ENCODE measurements at regions not wholly inside any gene's neighbourhood (a gene's known extent, or its start where the extent isn't known, plus 50 kb on each side); places are given as distances from the start of the nearest gene placed in this dataset.

- H3K27ac Mint-ChIP-seq (ENCODE audit: low read depth, unreplicated experiment): no peak overlapping the region
- no peaks in the 10 kb centered on the region for H3K36me3 Mint-ChIP-seq (ENCODE audit: insufficient read depth, unreplicated experiment)
- no TSS peak for BruUV-seq (replicated peaks)
- no peaks in the 10 kb centered on the region for H3K4me1 Mint-ChIP-seq (ENCODE audit: insufficient read depth, unreplicated experiment)
- H3K9me3 Mint-ChIP-seq (ENCODE audit: unreplicated experiment): peaks cover 8% of the 10 kb centered on the region
- ChIA-PET CTCF (interaction anchor here (0.6 kb wide), 1 partner anchor 1848 kb away, joined by 3 read pairs; no protein-coding TSS in a partner anchor), POLR2A (no interaction called here)
- intact Hi-C loops (cut with micrococcal nuclease): no loop called here
- no peaks in the 10 kb centered on the region for H3K27me3 Mint-ChIP-seq (ENCODE audit: insufficient read depth, unreplicated experiment)
- TF ChIP-seq, protein P1, sequence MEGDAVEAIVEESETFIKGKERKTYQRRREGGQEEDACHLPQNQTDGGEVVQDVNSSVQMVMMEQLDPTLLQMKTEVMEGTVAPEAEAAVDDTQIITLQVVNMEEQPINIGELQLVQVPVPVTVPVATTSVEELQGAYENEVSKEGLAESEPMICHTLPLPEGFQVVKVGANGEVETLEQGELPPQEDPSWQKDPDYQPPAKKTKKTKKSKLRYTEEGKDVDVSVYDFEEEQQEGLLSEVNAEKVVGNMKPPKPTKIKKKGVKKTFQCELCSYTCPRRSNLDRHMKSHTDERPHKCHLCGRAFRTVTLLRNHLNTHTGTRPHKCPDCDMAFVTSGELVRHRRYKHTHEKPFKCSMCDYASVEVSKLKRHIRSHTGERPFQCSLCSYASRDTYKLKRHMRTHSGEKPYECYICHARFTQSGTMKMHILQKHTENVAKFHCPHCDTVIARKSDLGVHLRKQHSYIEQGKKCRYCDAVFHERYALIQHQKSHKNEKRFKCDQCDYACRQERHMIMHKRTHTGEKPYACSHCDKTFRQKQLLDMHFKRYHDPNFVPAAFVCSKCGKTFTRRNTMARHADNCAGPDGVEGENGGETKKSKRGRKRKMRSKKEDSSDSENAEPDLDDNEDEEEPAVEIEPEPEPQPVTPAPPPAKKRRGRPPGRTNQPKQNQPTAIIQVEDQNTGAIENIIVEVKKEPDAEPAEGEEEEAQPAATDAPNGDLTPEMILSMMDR (IDR thresholded peaks at IDR 0.05; ENCODE audit: unreplicated experiment): no peak
- no peak for DNase-seq (ENCODE audit: unreplicated experiment)
- no peak overlapping the region for H3K4me3 Mint-ChIP-seq (ENCODE audit: unreplicated experiment)
These were observed 201.6 kb downstream of the ATP23 start for GRCh38 chr12:58142991-58143390.

- H3K4me1 Mint-ChIP-seq (ENCODE audit: insufficient read depth, unreplicated experiment): no peaks in the 10 kb centered on the region
- ChIA-PET CTCF (no interaction called here), POLR2A (interaction anchor here (0.7 kb wide), 1 partner anchor 10 kb away, joined by 3 read pairs; no protein-coding TSS in a partner anchor)
- DNase-seq (ENCODE audit: unreplicated experiment): no peak
- no peak overlapping the region for H3K27ac Mint-ChIP-seq (ENCODE audit: low read depth, unreplicated experiment)
- TF ChIP-seq, protein P1 (IDR thresholded peaks at IDR 0.05; ENCODE audit: unreplicated experiment): no peak
- peaks cover 8% of the 10 kb centered on the region for H3K9me3 Mint-ChIP-seq (ENCODE audit: unreplicated experiment)
- intact Hi-C loops (cut with micrococcal nuclease): no loop called here
- H3K27me3 Mint-ChIP-seq (ENCODE audit: insufficient read depth, unreplicated experiment): no peaks in the 10 kb centered on the region
- no TSS peak for BruUV-seq (replicated peaks)
- H3K36me3 Mint-ChIP-seq (ENCODE audit: insufficient read depth, unreplicated experiment): no peaks in the 10 kb centered on the region
- H3K4me3 Mint-ChIP-seq (ENCODE audit: unreplicated experiment): no peak overlapping the region
These were observed 202.2 kb downstream of the ATP23 start for GRCh38 chr12:58143498-58143995.

DNA sequence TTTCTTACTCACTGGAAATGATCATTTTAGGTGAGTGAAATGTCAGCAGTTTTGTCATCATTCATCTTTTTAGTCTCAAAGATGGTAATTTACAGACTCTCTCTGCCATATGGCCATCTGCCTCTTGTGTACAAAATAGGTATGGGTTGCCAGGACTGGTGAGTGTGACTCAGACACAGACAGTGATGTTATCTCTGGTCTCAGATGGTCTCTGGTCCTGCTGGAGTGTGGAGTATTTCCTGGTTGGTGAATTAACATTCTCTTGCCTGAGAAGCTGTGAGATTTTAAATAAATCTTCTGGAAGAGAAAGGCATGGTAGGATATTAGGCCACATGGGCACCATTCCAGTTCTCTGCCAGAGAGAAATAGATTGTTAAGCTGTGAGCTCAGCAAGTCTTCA, 207.0 kb downstream of the ATP23 start:
- Mint-ChIP-seq H3K4me1 (ENCODE audit: insufficient read depth, unreplicated experiment) (no peaks in the 10 kb centered on the region), H3K4me3 (ENCODE audit: unreplicated experiment) (no peak overlapping the region), H3K27ac (ENCODE audit: low read depth, unreplicated experiment) (peak overlapping the region; percentile 32), H3K27me3 (ENCODE audit: insufficient read depth, unreplicated experiment) (no peaks in the 10 kb centered on the region), H3K9me3 (ENCODE audit: unreplicated experiment) (peaks cover 8% of the 10 kb centered on the region), H3K36me3 (ENCODE audit: insufficient read depth, unreplicated experiment) (no peaks in the 10 kb centered on the region)
- ChIA-PET CTCF (no interaction called here), POLR2A (no interaction called here)
- DNase-seq (ENCODE audit: unreplicated experiment): peak; percentile 52
- TF ChIP-seq, protein P1 (IDR thresholded peaks at IDR 0.05; ENCODE audit: unreplicated experiment): no peak
- no TSS peak for BruUV-seq (replicated peaks)
- intact Hi-C loops (cut with micrococcal nuclease): no loop called here

- ChIA-PET POLR2A (no interaction called here), CTCF (no interaction called here)
- no TSS peak for BruUV-seq (replicated peaks)
- Mint-ChIP-seq H3K4me1 (ENCODE audit: insufficient read depth, unreplicated experiment) (no peaks in the 10 kb centered on the region), H3K4me3 (ENCODE audit: unreplicated experiment) (no peak overlapping the region), H3K27me3 (ENCODE audit: insufficient read depth, unreplicated experiment) (no peaks in the 10 kb centered on the region), H3K27ac (ENCODE audit: low read depth, unreplicated experiment) (peak overlapping the region; percentile 32), H3K9me3 (ENCODE audit: unreplicated experiment) (peaks cover 8% of the 10 kb centered on the region), H3K36me3 (ENCODE audit: insufficient read depth, unreplicated experiment) (no peaks in the 10 kb centered on the region)
- TF ChIP-seq, protein P1 (IDR thresholded peaks at IDR 0.05; ENCODE audit: unreplicated experiment): no peak
- no peak for DNase-seq (ENCODE audit: unreplicated experiment)
- intact Hi-C loops (cut with micrococcal nuclease): no loop called here
These were observed 207.6 kb downstream of the ATP23 start for GRCh38 chr12:58148976-58149375.

All from MCF 10A (cell line).